Lower leg skin (tissue), 3 donors: ENCODE measurements at regions not wholly inside any gene's neighbourhood (a gene's known extent, or its start where the extent isn't known, plus 50 kb on each side); places are given as distances from the start of the nearest gene placed in this dataset.

ENCODE experiments used
- CTCF ChIP-seq, 3 donors: fragments of 450-650 bp; IDR thresholded peaks; one replicate each; pipeline ENCODE4 v1.5.1; 2016; ENCODE audit warnings: antibody characterized with exemption in 3 of 3, mild to moderate bottlenecking in 3 of 3, moderate library complexity in 2 of 3
- POLR2A ChIP-seq, 2 donors: fragments of 450-650 bp; IDR thresholded peaks; one replicate each; pipeline ENCODE4 v1.6.1; 2016 to 2017; ENCODE audit warnings: antibody characterized with exemption in 2 of 2, mild to moderate bottlenecking in 1 of 2, moderate library complexity in 1 of 2

- TF ChIP-seq CTCF (IDR thresholded peaks at IDR 0.05) (no peak), POLR2A (IDR thresholded peaks at IDR 0.05) (no peak)
Measured at GRCh38 chr1:29452463-29453230, 216.3 kb downstream of the PTPRU start.
